ENCODE measurements at regions not wholly inside any gene's neighbourhood (a gene's known extent, or its start where the extent isn't known, plus 50 kb on each side); places are given as distances from the start of the nearest gene placed in this dataset.

DNA sequence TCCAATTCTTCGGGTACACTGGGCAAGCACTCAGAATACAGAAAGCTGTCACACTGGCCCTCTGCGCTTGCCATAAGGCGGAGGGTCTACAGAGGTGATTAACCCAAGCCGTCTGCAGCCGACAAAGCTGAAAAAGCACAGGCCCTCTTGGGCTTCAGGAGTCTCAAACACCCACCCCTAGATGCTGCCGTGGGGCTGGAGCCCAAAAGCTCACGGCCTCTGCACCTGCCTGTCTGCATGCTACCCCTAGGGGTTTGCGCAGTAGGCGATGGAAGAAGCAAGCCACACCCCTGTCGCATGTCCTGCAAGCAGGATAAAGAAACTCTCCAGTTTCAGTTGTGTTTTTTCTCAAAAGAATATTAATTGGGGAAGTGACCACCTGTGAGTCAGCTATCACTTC lies 118.8 kb upstream of the PLEKHA5 start:
- TF ChIP-seq, protein P1, sequence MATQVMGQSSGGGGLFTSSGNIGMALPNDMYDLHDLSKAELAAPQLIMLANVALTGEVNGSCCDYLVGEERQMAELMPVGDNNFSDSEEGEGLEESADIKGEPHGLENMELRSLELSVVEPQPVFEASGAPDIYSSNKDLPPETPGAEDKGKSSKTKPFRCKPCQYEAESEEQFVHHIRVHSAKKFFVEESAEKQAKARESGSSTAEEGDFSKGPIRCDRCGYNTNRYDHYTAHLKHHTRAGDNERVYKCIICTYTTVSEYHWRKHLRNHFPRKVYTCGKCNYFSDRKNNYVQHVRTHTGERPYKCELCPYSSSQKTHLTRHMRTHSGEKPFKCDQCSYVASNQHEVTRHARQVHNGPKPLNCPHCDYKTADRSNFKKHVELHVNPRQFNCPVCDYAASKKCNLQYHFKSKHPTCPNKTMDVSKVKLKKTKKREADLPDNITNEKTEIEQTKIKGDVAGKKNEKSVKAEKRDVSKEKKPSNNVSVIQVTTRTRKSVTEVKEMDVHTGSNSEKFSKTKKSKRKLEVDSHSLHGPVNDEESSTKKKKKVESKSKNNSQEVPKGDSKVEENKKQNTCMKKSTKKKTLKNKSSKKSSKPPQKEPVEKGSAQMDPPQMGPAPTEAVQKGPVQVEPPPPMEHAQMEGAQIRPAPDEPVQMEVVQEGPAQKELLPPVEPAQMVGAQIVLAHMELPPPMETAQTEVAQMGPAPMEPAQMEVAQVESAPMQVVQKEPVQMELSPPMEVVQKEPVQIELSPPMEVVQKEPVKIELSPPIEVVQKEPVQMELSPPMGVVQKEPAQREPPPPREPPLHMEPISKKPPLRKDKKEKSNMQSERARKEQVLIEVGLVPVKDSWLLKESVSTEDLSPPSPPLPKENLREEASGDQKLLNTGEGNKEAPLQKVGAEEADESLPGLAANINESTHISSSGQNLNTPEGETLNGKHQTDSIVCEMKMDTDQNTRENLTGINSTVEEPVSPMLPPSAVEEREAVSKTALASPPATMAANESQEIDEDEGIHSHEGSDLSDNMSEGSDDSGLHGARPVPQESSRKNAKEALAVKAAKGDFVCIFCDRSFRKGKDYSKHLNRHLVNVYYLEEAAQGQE (IDR thresholded peaks at IDR 0.05; ENCODE audit: low read depth), result no peak
- no peak for TF ChIP-seq YY1 (IDR thresholded peaks at IDR 0.05; ENCODE audit: low read depth)

- TF ChIP-seq CEBPB (IDR thresholded peaks at IDR 0.05), result no peak
- TF ChIP-seq EP300 (IDR thresholded peaks at IDR 0.05; ENCODE audit: borderline replicate concordance), result no peak
- TF ChIP-seq YY1 (IDR thresholded peaks at IDR 0.05; ENCODE audit: low read depth), result no peak
- TF ChIP-seq TCF12 (IDR thresholded peaks at IDR 0.05; ENCODE audit: low read depth), result no peak
- no peak for TF ChIP-seq FOXM1 (IDR thresholded peaks at IDR 0.05; ENCODE audit: borderline replicate concordance, low read depth)
- no peak for TF ChIP-seq MAX (IDR thresholded peaks at IDR 0.05)
- TF ChIP-seq EGR1 (IDR thresholded peaks at IDR 0.05), result no peak
- no peak for TF ChIP-seq RAD21 (IDR thresholded peaks at IDR 0.05; ENCODE audit: low read depth)
- TF ChIP-seq CREB1 (IDR thresholded peaks at IDR 0.05; ENCODE audit: low read depth), result no peak
- no peak for TF ChIP-seq TAF1 (IDR thresholded peaks at IDR 0.05; ENCODE audit: low read depth)
- TF ChIP-seq TEAD4 (IDR thresholded peaks at IDR 0.05), result no peak
- TF ChIP-seq, protein P2, sequence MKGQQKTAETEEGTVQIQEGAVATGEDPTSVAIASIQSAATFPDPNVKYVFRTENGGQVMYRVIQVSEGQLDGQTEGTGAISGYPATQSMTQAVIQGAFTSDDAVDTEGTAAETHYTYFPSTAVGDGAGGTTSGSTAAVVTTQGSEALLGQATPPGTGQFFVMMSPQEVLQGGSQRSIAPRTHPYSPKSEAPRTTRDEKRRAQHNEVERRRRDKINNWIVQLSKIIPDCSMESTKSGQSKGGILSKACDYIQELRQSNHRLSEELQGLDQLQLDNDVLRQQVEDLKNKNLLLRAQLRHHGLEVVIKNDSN (IDR thresholded peaks at IDR 0.05), result no peak
- TF ChIP-seq ZBTB7A (IDR thresholded peaks at IDR 0.05; ENCODE audit: low read depth), result no peak
- TF ChIP-seq, protein P1 (IDR thresholded peaks at IDR 0.05; ENCODE audit: low read depth), result no peak
- no peak for TF ChIP-seq NFIC (IDR thresholded peaks at IDR 0.05)
Measured at GRCh38 chr12:19012965-19013364, 116.6 kb upstream of the PLEKHA5 start.

GRCh38 chr12:19014240-19014639 lies 115.3 kb upstream of the PLEKHA5 start:
- TF ChIP-seq CEBPB (IDR thresholded peaks at IDR 0.05), result no peak
- TF ChIP-seq CREB1 (IDR thresholded peaks at IDR 0.05; ENCODE audit: low read depth), result no peak
- no peak for TF ChIP-seq ZBTB7A (IDR thresholded peaks at IDR 0.05; ENCODE audit: low read depth)
- no peak for TF ChIP-seq NFIC (IDR thresholded peaks at IDR 0.05)
- no peak for TF ChIP-seq RAD21 (IDR thresholded peaks at IDR 0.05; ENCODE audit: low read depth)
- TF ChIP-seq EP300 (IDR thresholded peaks at IDR 0.05; ENCODE audit: borderline replicate concordance), result no peak
- no peak for TF ChIP-seq EGR1 (IDR thresholded peaks at IDR 0.05)
- no peak for TF ChIP-seq TCF12 (IDR thresholded peaks at IDR 0.05; ENCODE audit: low read depth)
- no peak for TF ChIP-seq FOXM1 (IDR thresholded peaks at IDR 0.05; ENCODE audit: borderline replicate concordance, low read depth)
- TF ChIP-seq, protein P1 (IDR thresholded peaks at IDR 0.05; ENCODE audit: low read depth), result no peak
- TF ChIP-seq TEAD4 (IDR thresholded peaks at IDR 0.05), result no peak
- no peak for TF ChIP-seq TAF1 (IDR thresholded peaks at IDR 0.05; ENCODE audit: low read depth)

GRCh38 chr12:19015285-19015684 lies 114.2 kb upstream of the PLEKHA5 start:
- TF ChIP-seq TCF12 (IDR thresholded peaks at IDR 0.05; ENCODE audit: low read depth) (no peak), NFIC (IDR thresholded peaks at IDR 0.05) (no peak)
- TF ChIP-seq, protein P2 (IDR thresholded peaks at IDR 0.05), result no peak

DNA sequence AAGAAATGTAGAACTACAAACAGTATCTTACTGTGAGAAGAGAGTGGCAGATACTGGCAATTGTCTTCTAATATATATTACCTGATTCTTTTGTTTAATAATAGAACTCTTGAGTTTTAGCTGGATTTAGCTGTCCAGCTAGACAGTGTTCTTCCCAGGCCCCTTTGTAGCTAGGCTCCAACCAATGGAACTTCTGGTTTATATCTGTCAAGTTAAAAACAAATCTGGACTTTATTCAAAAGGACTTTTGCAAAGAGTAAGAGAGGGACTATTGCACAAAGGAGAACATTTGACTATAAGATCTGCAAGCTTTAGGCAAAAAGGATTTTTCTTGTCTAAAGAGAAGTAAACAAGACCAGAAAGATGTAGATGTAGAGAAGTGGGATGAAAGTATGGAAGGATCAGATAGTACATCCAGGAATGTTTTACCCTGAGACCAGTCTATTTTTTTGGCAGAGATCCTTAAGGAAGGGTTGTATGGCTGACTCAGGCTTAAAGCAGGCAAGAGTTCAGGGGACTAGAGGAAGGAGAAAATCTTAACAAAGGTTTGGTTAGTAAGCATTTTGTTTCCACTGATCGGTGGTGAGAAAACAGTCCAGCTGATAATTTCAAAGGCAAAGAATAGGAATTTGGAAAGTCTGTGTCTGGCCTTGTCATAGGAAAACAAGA lies 111.1 kb upstream of the PLEKHA5 start:
- TF ChIP-seq NFIC (IDR thresholded peaks at IDR 0.05) (no peak), MAX (IDR thresholded peaks at IDR 0.05) (no peak), RAD21 (IDR thresholded peaks at IDR 0.05; ENCODE audit: low read depth) (no peak), FOXM1 (IDR thresholded peaks at IDR 0.05; ENCODE audit: borderline replicate concordance, low read depth) (no peak), CREB1 (IDR thresholded peaks at IDR 0.05; ENCODE audit: low read depth) (no peak), EP300 (IDR thresholded peaks at IDR 0.05; ENCODE audit: borderline replicate concordance) (no peak), CEBPB (IDR thresholded peaks at IDR 0.05) (no peak), EGR1 (IDR thresholded peaks at IDR 0.05) (no peak), ZBTB7A (IDR thresholded peaks at IDR 0.05; ENCODE audit: low read depth) (no peak), TAF1 (IDR thresholded peaks at IDR 0.05; ENCODE audit: low read depth) (no peak)
- TF ChIP-seq, protein P1 (IDR thresholded peaks at IDR 0.05; ENCODE audit: low read depth), result no peak
- TF ChIP-seq, protein P2 (IDR thresholded peaks at IDR 0.05), result no peak
